ENCODE measurements at regions not wholly inside any gene's neighbourhood (a gene's known extent, or its start where the extent isn't known, plus 50 kb on each side); places are given as distances from the start of the nearest gene placed in this dataset.

DNA sequence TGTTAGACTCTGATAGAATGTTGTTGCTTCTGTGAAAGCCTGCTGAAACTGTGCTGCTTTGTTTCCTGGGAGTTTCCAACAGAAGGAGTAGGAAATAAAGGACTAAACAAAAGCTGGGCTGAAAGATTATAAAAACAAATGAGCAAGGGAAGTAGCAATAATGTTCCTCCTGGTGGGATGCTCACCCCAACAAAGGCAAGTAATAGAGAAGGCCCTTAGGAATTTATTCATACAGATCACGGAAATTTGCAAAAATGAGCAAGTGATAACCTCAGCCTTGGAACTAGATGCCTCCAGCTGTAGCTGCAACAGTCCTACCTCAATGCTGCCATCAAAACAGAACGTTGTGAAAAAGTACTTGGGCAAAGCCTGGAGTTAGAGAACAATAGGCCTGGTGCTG, 1248.0 kb upstream of the C9orf72 start:
- FAIRE-seq (no peak), DNase-seq (ENCODE audit: low spot score) (no peak), ATAC-seq (no peak)
- no peak overlapping the region for H3K27ac ChIP-seq (ENCODE audit: extremely low read length, insufficient read depth, low read length)
- in situ Hi-C loops (cut with HindIII; ENCODE audit: extremely low pct_ligation_motif_present, low pct_unique_long_range_greater_than_20kb): no loop called here
- no peak overlapping the region for H2AFZ ChIP-seq (ENCODE audit: low read length)
- no peaks in the 10 kb centered on the region for H3K27me3 ChIP-seq (ENCODE audit: control insufficient read depth in 1 of 2, insufficient read depth in 2 of 2, low read length in 2 of 2)
- no peaks in the 10 kb centered on the region for H3K36me3 ChIP-seq (replicated peaks in 1 of 2; ENCODE audit: control insufficient read depth in 1 of 2, insufficient read depth in 2 of 2, low read length in 2 of 2)
- no peak overlapping the region for H3K9ac ChIP-seq (ENCODE audit: insufficient read depth, low read depth, low read length)
- H3K4me3 ChIP-seq (replicated peaks in 1 of 3; ENCODE audit: insufficient read depth in 1 of 3, low read depth in 2 of 3, low read length in 3 of 3): no peak overlapping the region
- CTCF ChIA-PET (ENCODE audit: low intra/inter-chr PET ratio, low total read pairs): no interaction called here
- H3K4me1 ChIP-seq (ENCODE audit: insufficient read depth, low read length): no peaks in the 10 kb centered on the region
- no peak overlapping the region for H3K4me2 ChIP-seq (ENCODE audit: low read depth, low read length)
- H4K20me1 ChIP-seq (ENCODE audit: insufficient read depth, low read length): no peaks in the 10 kb centered on the region
- no peaks in the 10 kb centered on the region for H3K9me3 ChIP-seq (ENCODE audit: low read length)
- intact Hi-C loops (cut with micrococcal nuclease; ENCODE audit: unreplicated experiment): no loop called here
- H3K79me2 ChIP-seq (ENCODE audit: insufficient read depth, low read length): no peaks in the 10 kb centered on the region
- TF ChIP-seq ZNF383 (CRISPR knock-in tag; IDR thresholded peaks at IDR 0.05; ENCODE audit: borderline replicate concordance): no peak
- no peak for TF ChIP-seq ZFP62 (CRISPR knock-in tag; IDR thresholded peaks at IDR 0.05)
- no peak for TF ChIP-seq KLF16 (CRISPR knock-in tag; IDR thresholded peaks at IDR 0.05)
- no peak for TF ChIP-seq GPN1 (CRISPR knock-in tag; IDR thresholded peaks at IDR 0.05; ENCODE audit: borderline replicate concordance)
- TF ChIP-seq SRY (CRISPR knock-in tag; IDR thresholded peaks at IDR 0.05): no peak
- no peak for TF ChIP-seq ZNF367 (CRISPR knock-in tag; IDR thresholded peaks at IDR 0.05; ENCODE audit: borderline replicate concordance)
- no peak for TF ChIP-seq KDM3A (CRISPR knock-in tag; IDR thresholded peaks at IDR 0.05; ENCODE audit: low read depth)
- TF ChIP-seq, protein P1, sequence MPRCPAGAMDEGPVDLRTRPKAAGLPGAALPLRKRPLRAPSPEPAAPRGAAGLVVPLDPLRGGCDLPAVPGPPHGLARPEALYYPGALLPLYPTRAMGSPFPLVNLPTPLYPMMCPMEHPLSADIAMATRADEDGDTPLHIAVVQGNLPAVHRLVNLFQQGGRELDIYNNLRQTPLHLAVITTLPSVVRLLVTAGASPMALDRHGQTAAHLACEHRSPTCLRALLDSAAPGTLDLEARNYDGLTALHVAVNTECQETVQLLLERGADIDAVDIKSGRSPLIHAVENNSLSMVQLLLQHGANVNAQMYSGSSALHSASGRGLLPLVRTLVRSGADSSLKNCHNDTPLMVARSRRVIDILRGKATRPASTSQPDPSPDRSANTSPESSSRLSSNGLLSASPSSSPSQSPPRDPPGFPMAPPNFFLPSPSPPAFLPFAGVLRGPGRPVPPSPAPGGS (CRISPR knock-in tag; IDR thresholded peaks at IDR 0.05): no peak
- TF ChIP-seq MEIS1 (CRISPR knock-in tag; IDR thresholded peaks at IDR 0.05; ENCODE audit: borderline replicate concordance): no peak
- TF ChIP-seq, protein P2, sequence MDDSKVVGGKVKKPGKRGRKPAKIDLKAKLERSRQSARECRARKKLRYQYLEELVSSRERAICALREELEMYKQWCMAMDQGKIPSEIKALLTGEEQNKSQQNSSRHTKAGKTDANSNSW (CRISPR knock-in tag; IDR thresholded peaks at IDR 0.05; ENCODE audit: borderline replicate concordance): no peak
- no peak for TF ChIP-seq POLR2A (IDR thresholded peaks at IDR 0.05; ENCODE audit: insufficient read depth in 1 of 2, low read depth in 2 of 2, low read length in 2 of 2)
- TF ChIP-seq, protein P3, sequence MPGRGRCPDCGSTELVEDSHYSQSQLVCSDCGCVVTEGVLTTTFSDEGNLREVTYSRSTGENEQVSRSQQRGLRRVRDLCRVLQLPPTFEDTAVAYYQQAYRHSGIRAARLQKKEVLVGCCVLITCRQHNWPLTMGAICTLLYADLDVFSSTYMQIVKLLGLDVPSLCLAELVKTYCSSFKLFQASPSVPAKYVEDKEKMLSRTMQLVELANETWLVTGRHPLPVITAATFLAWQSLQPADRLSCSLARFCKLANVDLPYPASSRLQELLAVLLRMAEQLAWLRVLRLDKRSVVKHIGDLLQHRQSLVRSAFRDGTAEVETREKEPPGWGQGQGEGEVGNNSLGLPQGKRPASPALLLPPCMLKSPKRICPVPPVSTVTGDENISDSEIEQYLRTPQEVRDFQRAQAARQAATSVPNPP (CRISPR knock-in tag; IDR thresholded peaks at IDR 0.05): no peak
- TF ChIP-seq AGO2 (optimal IDR thresholded peaks at IDR 0.05; ENCODE audit: low read depth, low read length): no peak
- TF ChIP-seq, protein P4, sequence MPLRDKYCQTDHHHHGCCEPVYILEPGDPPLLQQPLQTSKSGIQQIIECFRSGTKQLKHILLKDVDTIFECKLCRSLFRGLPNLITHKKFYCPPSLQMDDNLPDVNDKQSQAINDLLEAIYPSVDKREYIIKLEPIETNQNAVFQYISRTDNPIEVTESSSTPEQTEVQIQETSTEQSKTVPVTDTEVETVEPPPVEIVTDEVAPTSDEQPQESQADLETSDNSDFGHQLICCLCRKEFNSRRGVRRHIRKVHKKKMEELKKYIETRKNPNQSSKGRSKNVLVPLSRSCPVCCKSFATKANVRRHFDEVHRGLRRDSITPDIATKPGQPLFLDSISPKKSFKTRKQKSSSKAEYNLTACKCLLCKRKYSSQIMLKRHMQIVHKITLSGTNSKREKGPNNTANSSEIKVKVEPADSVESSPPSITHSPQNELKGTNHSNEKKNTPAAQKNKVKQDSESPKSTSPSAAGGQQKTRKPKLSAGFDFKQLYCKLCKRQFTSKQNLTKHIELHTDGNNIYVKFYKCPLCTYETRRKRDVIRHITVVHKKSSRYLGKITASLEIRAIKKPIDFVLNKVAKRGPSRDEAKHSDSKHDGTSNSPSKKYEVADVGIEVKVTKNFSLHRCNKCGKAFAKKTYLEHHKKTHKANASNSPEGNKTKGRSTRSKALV (CRISPR knock-in tag; IDR thresholded peaks at IDR 0.05): no peak
- no peak for TF ChIP-seq KAT8 (CRISPR knock-in tag; IDR thresholded peaks at IDR 0.05)
- TF ChIP-seq REL (CRISPR knock-in tag; conservative IDR thresholded peaks at IDR 0.05): no peak
- 4% methylated on average over 1 of the region's 2 CpGs for WGBS (ENCODE audit: low lambda C conversion rate)
- no TSS peak for BruUV-seq (replicated peaks)
- POLR2A ChIA-PET: no interaction called here
